Mucosa of rectum (tissue), 2 donors: ENCODE measurements at regions not wholly inside any gene's neighbourhood (a gene's known extent, or its start where the extent isn't known, plus 50 kb on each side); places are given as distances from the start of the nearest gene placed in this dataset.
"Not testable (repeated sequence)": the region's sequence is repeated elsewhere in the genome, so short reads cannot be mapped to it uniquely, and the experiment has no call there.

Source experiments
- H3K27ac ChIP-seq, 2 donors: one replicate each; pipeline ENCODE4 v1.7.0; 2013; ENCODE audit warnings: inconsistent platforms in 2 of 2, low read depth in 2 of 2, low read length in 2 of 2
- H3K27me3 ChIP-seq, 2 donors: one replicate each; pipeline ENCODE4 v1.7.0; 2013; ENCODE audit warnings: low read length in 2 of 2; ENCODE audit not compliant: control insufficient read depth in 2 of 2, insufficient read depth in 2 of 2
- H3K36me3 ChIP-seq, 2 donors: one replicate each; pipeline ENCODE4 v1.7.0; 2013; ENCODE audit warnings: low read length in 2 of 2; ENCODE audit not compliant: control insufficient read depth in 2 of 2, insufficient read depth in 2 of 2
- H3K4me1 ChIP-seq, 2 donors: one replicate each; pipeline ENCODE4 v1.7.0; 2013; ENCODE audit warnings: low read length in 2 of 2, mild to moderate bottlenecking in 1 of 2; ENCODE audit not compliant: control insufficient read depth in 2 of 2, insufficient read depth in 2 of 2
- H3K4me3 ChIP-seq, 2 donors: one replicate each; pipeline ENCODE4 v1.7.0; 2013; ENCODE audit warnings: low read length in 2 of 2
- H3K9ac ChIP-seq, 2 donors: one replicate each; pipeline ENCODE4 v1.7.0; 2013; ENCODE audit warnings: low read length in 2 of 2, low read depth in 1 of 2, mild to moderate bottlenecking in 1 of 2
- H3K9me3 ChIP-seq, 2 donors: one replicate each; pipeline ENCODE4 v1.7.0; 2013; ENCODE audit warnings: low read length in 2 of 2; ENCODE audit not compliant: control insufficient read depth in 2 of 2
- donor health status: healthy.
- donor health status: Normal muscosa, but diverticular disease.

- Histone ChIP-seq H3K4me3 (no peak overlapping the region), H3K27ac (no peak overlapping the region), H3K9me3 (no peaks in the 10 kb centered on the region), H3K27me3 (no peaks in the 10 kb centered on the region), H3K36me3 (no peaks in the 10 kb centered on the region), H3K4me1 (no peaks in the 10 kb centered on the region), H3K9ac (no peak overlapping the region)
Measured at GRCh38 chr2:193475038-193475437, 1280.3 kb upstream of the TMEFF2 start.

- Histone ChIP-seq H3K9me3 (no peaks in the 10 kb centered on the region), H3K9ac (no peak overlapping the region), H3K27me3 (no peaks in the 10 kb centered on the region), H3K4me1 (no peaks in the 10 kb centered on the region), H3K36me3 (no peaks in the 10 kb centered on the region), H3K4me3 (no peak overlapping the region), H3K27ac (no peak overlapping the region)
Measured at GRCh38 chr2:193469251-193469650, 1274.5 kb upstream of the TMEFF2 start.

GRCh38 chr2:193467276-193467987 is 1272.7 kb upstream of the TMEFF2 start:
- Histone ChIP-seq H3K9me3 (no peaks in the 10 kb centered on the region), H3K4me1 (no peaks in the 10 kb centered on the region), H3K36me3 (no peaks in the 10 kb centered on the region), H3K27me3 (no peaks in the 10 kb centered on the region), H3K4me3 (no peak overlapping the region), H3K27ac (no peak overlapping the region), H3K9ac (no peak overlapping the region)

GRCh38 chr2:193463011-193463410 is 1268.3 kb upstream of the TMEFF2 start:
- Histone ChIP-seq H3K9ac (no peak overlapping the region), H3K9me3 (no peaks in the 10 kb centered on the region), H3K36me3 (no peaks in the 10 kb centered on the region), H3K4me1 (no peaks in the 10 kb centered on the region), H3K27ac (no peak overlapping the region), H3K4me3 (no peak overlapping the region), H3K27me3 (no peaks in the 10 kb centered on the region)

GRCh38 chr2:193462411-193462810 is 1267.7 kb upstream of the TMEFF2 start:
- no peaks in the 10 kb centered on the region for H3K9me3 ChIP-seq
- H3K27me3 ChIP-seq, result no peaks in the 10 kb centered on the region
- no peaks in the 10 kb centered on the region for H3K36me3 ChIP-seq
- H3K9ac ChIP-seq, result no peak overlapping the region
- no peak overlapping the region for H3K4me3 ChIP-seq
- no peaks in the 10 kb centered on the region for H3K4me1 ChIP-seq
- H3K27ac ChIP-seq, result no peak overlapping the region

GRCh38 chr2:193461431-193461934 is 1266.8 kb upstream of the TMEFF2 start:
- no peak overlapping the region for H3K9ac ChIP-seq
- no peak overlapping the region for H3K4me3 ChIP-seq
- H3K27ac ChIP-seq, result no peak overlapping the region
- H3K27me3 ChIP-seq, result no peaks in the 10 kb centered on the region
- H3K9me3 ChIP-seq, result no peaks in the 10 kb centered on the region
- H3K36me3 ChIP-seq, result no peaks in the 10 kb centered on the region
- H3K4me1 ChIP-seq, result no peaks in the 10 kb centered on the region

- no peaks in the 10 kb centered on the region for H3K27me3 ChIP-seq
- no peak overlapping the region for H3K9ac ChIP-seq
- no peak overlapping the region for H3K4me3 ChIP-seq
- H3K27ac ChIP-seq, result no peak overlapping the region
- H3K4me1 ChIP-seq, result no peaks in the 10 kb centered on the region
- H3K36me3 ChIP-seq, result no peaks in the 10 kb centered on the region
- no peaks in the 10 kb centered on the region for H3K9me3 ChIP-seq
Measured at GRCh38 chr2:193446967-193447366, 1252.2 kb upstream of the TMEFF2 start.

GRCh38 chr2:193442293-193442692 is 1247.6 kb upstream of the TMEFF2 start:
- H3K27me3 ChIP-seq, result no peaks in the 10 kb centered on the region
- H3K9me3 ChIP-seq, result no peaks in the 10 kb centered on the region
- no peak overlapping the region for H3K9ac ChIP-seq
- H3K27ac ChIP-seq, result no peak overlapping the region
- H3K36me3 ChIP-seq, result no peaks in the 10 kb centered on the region
- no peaks in the 10 kb centered on the region for H3K4me1 ChIP-seq
- no peak overlapping the region for H3K4me3 ChIP-seq

GRCh38 chr2:193428336-193428818 is 1233.6 kb upstream of the TMEFF2 start:
- Histone ChIP-seq H3K9ac (no peak overlapping the region), H3K27me3 (no peaks in the 10 kb centered on the region), H3K4me1 (no peaks in the 10 kb centered on the region), H3K27ac (no peak overlapping the region), H3K36me3 (no peaks in the 10 kb centered on the region), H3K9me3 (no peaks in the 10 kb centered on the region), H3K4me3 (no peak overlapping the region)

- H3K9ac ChIP-seq, H3K27ac ChIP-seq, H3K4me1 ChIP-seq, H3K36me3 ChIP-seq, H3K4me3 ChIP-seq, H3K27me3 ChIP-seq, H3K9me3 ChIP-seq: not testable (repeated sequence)
Measured at GRCh38 chr2:193412368-193412767, 1217.6 kb upstream of the TMEFF2 start.
